ACC112 (cell line): ENCODE measurements at regions not wholly inside any gene's neighbourhood (a gene's known extent, or its start where the extent isn't known, plus 50 kb on each side); places are given as distances from the start of the nearest gene placed in this dataset.
"Not testable (repeated sequence)": the region's sequence is repeated elsewhere in the genome, so short reads cannot be mapped to it uniquely, and the experiment has no call there.

Source experiments
- H2AFZ ChIP-seq: fragments of 200-600 bp; sonication (generic); one replicate; pipeline ENCODE4 v1.6.0; 2017; ENCODE audit warnings: antibody characterized with exemption, low read length; ENCODE audit not compliant: unreplicated experiment
- H3K27ac ChIP-seq: fragments of 200-600 bp; sonication (generic); 2 replicates; pipeline ENCODE4 v1.5.1; 2014; ENCODE audit warnings: low read depth, mild to moderate bottlenecking, antibody characterized with exemption, low read length, moderate library complexity
- H3K27me3 ChIP-seq: fragments of 200-600 bp; sonication (generic); 2 replicates; pipeline ENCODE4 v1.6.1; 2014; ENCODE audit warnings: mild to moderate bottlenecking, antibody characterized with exemption, low read length, moderate library complexity, mixed read lengths; ENCODE audit not compliant: insufficient read depth
- H3K36me3 ChIP-seq: fragments of 200-600 bp; sonication (generic); 2 replicates; pipeline ENCODE4 v1.6.1; 2016; ENCODE audit warnings: mild to moderate bottlenecking, antibody characterized with exemption, low read length, moderate library complexity, mixed read lengths; ENCODE audit not compliant: insufficient read depth
- H3K4me1 ChIP-seq: fragments of 200-600 bp; sonication (generic); one replicate; pipeline ENCODE4 v1.6.1; 2016; ENCODE audit warnings: low read length, mixed read lengths; ENCODE audit not compliant: insufficient read depth, unreplicated experiment, control insufficient read depth
- H3K4me3 ChIP-seq: fragments of 200-600 bp; sonication (generic); 2 replicates; pipeline ENCODE4 v1.5.1; 2014; ENCODE audit warnings: mild to moderate bottlenecking, low read depth, low read length
- H3K79me2 ChIP-seq: fragments of 200-600 bp; sonication (generic); one replicate; pipeline ENCODE4 v1.6.0; 2016; ENCODE audit warnings: low read length; ENCODE audit not compliant: control insufficient read depth, unreplicated experiment, insufficient read depth

- Histone ChIP-seq H3K4me3 (no peak overlapping the region), H2AFZ (no peak overlapping the region), H3K4me1 (no peaks in the 10 kb centered on the region), H3K27me3 (no peaks in the 10 kb centered on the region), H3K27ac (no peak overlapping the region), H3K36me3 (no peaks in the 10 kb centered on the region), H3K79me2 (no peaks in the 10 kb centered on the region)
These were observed 69.8 kb upstream of the HIVEP1 start for GRCh38 chr6:11942185-11942864.

GRCh38 chr6:11940532-11941166 is 71.5 kb upstream of the HIVEP1 start:
- not testable (repeated sequence) for H3K79me2 ChIP-seq, H3K27ac ChIP-seq, H2AFZ ChIP-seq

GRCh38 chr6:11938285-11938890 is 73.7 kb upstream of the HIVEP1 start:
- Histone ChIP-seq H3K4me3 (no peak overlapping the region), H3K27me3 (no peaks in the 10 kb centered on the region), H3K27ac (no peak overlapping the region), H3K36me3 (no peaks in the 10 kb centered on the region), H3K79me2 (no peaks in the 10 kb centered on the region), H3K4me1 (no peaks in the 10 kb centered on the region), H2AFZ (peak overlapping the region; percentile 41)

More at GRCh38 chr6:11940532-11941166, 71.5 kb upstream of the HIVEP1 start:
- H3K27me3 ChIP-seq, H3K4me3 ChIP-seq, H3K36me3 ChIP-seq, H3K4me1 ChIP-seq: not testable (repeated sequence)

- Histone ChIP-seq H3K79me2 (no peaks in the 10 kb centered on the region), H3K27me3 (no peaks in the 10 kb centered on the region), H3K4me3 (no peak overlapping the region), H2AFZ (no peak overlapping the region), H3K27ac (no peak overlapping the region), H3K4me1 (no peaks in the 10 kb centered on the region), H3K36me3 (no peaks in the 10 kb centered on the region)
These were observed 77.5 kb upstream of the HIVEP1 start for GRCh38 chr6:11934638-11935037.

GRCh38 chr6:11932892-11933291 is 79.2 kb upstream of the HIVEP1 start:
- H2AFZ ChIP-seq, H3K79me2 ChIP-seq, H3K4me3 ChIP-seq, H3K27ac ChIP-seq, H3K4me1 ChIP-seq, H3K36me3 ChIP-seq, H3K27me3 ChIP-seq: not testable (repeated sequence)

- Histone ChIP-seq H3K79me2 (no peaks in the 10 kb centered on the region), H2AFZ (no peak overlapping the region), H3K4me1 (no peaks in the 10 kb centered on the region), H3K4me3 (no peak overlapping the region), H3K27ac (no peak overlapping the region), H3K36me3 (no peaks in the 10 kb centered on the region), H3K27me3 (no peaks in the 10 kb centered on the region)
These were observed 80.6 kb upstream of the HIVEP1 start for GRCh38 chr6:11931296-11932035.

GRCh38 chr6:11930834-11931233 is 81.3 kb upstream of the HIVEP1 start:
- H3K27ac ChIP-seq, H3K79me2 ChIP-seq, H3K4me3 ChIP-seq, H2AFZ ChIP-seq, H3K36me3 ChIP-seq, H3K27me3 ChIP-seq, H3K4me1 ChIP-seq: not testable (repeated sequence)

- Histone ChIP-seq H2AFZ (no peak overlapping the region), H3K4me1 (no peaks in the 10 kb centered on the region), H3K27ac (no peak overlapping the region), H3K36me3 (no peaks in the 10 kb centered on the region), H3K4me3 (no peak overlapping the region), H3K79me2 (no peaks in the 10 kb centered on the region), H3K27me3 (no peaks in the 10 kb centered on the region)
These were observed 81.9 kb upstream of the HIVEP1 start for GRCh38 chr6:11930240-11930639.

- no peaks in the 10 kb centered on the region for H3K4me1 ChIP-seq
These were observed 82.8 kb upstream of the HIVEP1 start for GRCh38 chr6:11929241-11929835.

GRCh38 chr6:11926594-11927407 is 85.3 kb upstream of the HIVEP1 start:
- no peak overlapping the region for H2AFZ ChIP-seq

More at GRCh38 chr6:11929241-11929835, 82.8 kb upstream of the HIVEP1 start:
- H2AFZ ChIP-seq, result no peak overlapping the region
- no peaks in the 10 kb centered on the region for H3K36me3 ChIP-seq
- H3K27me3 ChIP-seq, result no peaks in the 10 kb centered on the region
- H3K27ac ChIP-seq, result no peak overlapping the region
- no peak overlapping the region for H3K4me3 ChIP-seq
- no peaks in the 10 kb centered on the region for H3K79me2 ChIP-seq

More at GRCh38 chr6:11926594-11927407, 85.3 kb upstream of the HIVEP1 start:
- Histone ChIP-seq H3K27ac (no peak overlapping the region), H3K36me3 (no peaks in the 10 kb centered on the region), H3K79me2 (no peaks in the 10 kb centered on the region), H3K27me3 (no peaks in the 10 kb centered on the region), H3K4me1 (peaks cover 4% of the 10 kb centered on the region), H3K4me3 (no peak overlapping the region)
